Ammon's horn (tissue), 1 donor: ENCODE measurements at regions not wholly inside any gene's neighbourhood (a gene's known extent, or its start where the extent isn't known, plus 50 kb on each side); places are given as distances from the start of the nearest gene placed in this dataset.
A peak's percentile ranks its signal among the peaks of the same experiment; 100 is the strongest.
"Not testable (repeated sequence)": the region's sequence is repeated elsewhere in the genome, so short reads cannot be mapped to it uniquely, and the experiment has no call there.

Source experiments
- DNase-seq: peaks from one replicate; pipeline ENCODE4 v3.0.0-alpha.2; 2016; ENCODE audit warnings: low spot score

DNA sequence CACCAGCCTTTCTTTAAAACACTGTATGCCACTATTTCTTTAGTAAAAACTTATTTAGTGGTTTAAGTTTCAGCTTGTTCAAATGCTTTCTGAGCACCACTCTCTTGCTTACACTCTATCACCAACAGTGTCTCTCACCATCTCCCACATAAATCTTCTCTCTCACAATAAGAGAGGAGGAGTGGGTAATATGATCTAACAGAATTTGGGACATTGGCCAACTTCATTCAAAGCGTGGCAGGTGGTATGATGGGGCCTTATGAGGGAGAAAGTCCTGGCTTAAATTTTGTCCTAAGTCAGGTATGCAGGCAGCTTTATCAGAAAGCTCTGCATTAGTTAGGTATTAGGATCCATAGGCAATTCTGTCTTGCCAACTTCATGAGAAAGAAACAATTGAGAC is 1132.5 kb downstream of the TUSC7 start:
- no peak for DNase-seq

GRCh38 chr3:117843356-117843755 is 1133.8 kb downstream of the TUSC7 start:
- no peak for DNase-seq

DNA sequence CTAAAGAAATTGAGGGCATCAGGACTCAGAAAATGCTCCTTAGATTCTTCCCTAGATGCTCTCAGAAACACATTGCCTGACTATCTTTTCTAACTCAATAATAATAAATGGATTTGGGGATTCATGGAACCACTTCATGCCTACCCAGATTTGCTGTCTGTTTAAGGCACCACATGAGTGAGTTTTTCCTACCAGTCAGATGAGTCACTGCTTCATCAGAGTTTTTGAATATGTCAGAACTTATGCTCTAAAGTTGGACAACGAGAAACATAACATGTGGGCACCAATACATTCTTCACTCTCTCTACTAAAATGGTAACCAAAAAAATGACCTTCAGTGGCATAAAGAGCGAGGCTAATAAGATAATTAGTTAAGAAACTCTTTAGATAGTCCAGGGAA is 1135.1 kb downstream of the TUSC7 start:
- DNase-seq: no peak

DNA sequence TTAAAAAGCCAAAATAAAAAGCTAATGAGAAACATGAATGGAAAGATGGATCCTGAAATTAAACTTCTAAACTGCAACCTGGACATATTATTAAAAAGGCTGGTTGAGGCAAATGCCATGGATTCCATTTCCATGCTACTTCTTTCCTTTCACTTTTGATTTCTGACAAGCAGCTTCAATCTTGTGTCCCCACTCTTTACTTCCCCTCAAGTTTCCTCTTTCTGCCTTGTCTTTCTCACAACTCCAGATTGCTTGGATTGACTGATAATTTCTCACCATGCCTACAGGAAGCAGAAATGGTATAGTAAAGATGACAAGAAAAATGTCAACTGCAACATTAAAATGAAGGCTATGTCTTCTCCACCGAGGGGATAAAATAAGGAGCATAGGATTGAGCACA is 1136.7 kb downstream of the TUSC7 start:
- DNase-seq: no peak

GRCh38 chr3:117848606-117849005 is 1139.0 kb downstream of the TUSC7 start:
- no peak for DNase-seq

DNA sequence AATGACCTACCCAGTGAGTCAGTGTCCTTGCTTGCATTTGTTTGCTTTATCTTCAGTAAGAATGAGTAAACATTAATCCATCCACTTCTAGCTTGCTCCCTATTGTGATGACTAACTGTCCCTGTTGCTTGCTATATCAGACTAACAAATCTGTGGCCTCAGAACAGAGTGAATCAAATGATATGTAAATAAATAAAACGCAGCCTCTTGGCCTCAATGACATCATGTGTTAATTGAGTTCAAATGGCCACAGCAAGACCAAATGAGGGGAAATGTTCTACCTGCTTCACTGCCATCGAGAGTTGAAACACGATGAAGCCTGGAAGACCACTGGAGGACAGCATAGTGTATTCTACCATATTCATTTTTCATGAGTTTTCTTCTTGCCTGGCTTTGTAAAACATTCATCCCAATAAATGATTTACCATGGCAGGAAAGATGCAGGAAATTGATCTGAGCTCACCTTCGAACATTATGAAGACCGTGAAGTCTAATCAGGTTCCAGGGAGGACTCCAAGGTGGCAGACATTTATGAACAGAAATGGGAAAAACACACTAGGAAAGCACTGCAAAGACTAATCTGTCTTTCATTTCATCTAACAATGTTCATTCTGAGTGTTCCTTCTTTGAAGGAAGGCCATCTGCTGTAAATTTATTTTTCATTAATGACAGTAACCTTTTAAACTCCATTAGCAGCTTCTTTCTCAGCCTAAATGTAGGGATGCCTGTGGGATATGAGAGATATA is 1144.5 kb downstream of the TUSC7 start:
- DNase-seq: no peak

DNA sequence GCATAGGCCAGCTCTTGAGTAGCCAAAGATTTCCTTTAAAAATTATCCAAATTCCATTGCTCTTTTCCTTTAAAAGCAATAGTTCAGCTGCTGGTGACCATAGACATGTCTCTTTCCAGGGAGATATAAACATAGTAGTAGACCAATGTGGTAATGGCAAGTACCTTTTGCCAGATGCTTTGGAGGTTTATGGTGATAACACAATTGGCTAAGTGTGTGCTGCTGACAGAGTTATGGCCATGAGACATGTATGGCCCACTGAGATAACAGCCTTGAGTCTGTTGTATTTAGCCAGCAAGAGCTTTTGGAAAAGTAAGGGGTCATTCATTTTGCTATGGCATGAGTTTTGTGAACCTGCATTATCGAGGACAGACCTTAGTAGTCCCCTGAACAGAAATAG is 1146.8 kb downstream of the TUSC7 start:
- no peak for DNase-seq

GRCh38 chr3:117863146-117863545 is 1153.6 kb downstream of the TUSC7 start:
- no peak for DNase-seq

DNA sequence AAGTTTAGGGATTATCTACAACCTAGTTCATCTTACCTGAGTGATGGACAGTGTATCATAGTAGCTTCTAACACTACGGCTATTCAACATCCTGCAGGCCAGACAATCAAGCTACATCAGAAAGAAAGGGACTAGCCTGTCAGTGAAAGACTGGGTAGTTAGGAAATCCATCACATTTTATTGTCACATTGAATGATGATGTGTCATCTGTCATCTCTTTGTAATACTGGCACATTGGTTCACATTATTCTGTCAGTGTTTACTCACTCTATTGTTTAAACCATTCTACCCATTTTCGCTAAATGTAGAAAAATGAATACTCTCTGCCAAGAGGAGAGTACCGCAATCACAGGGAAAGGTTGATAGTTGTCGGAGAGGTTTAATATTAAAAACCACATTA is 1155.8 kb downstream of the TUSC7 start:
- no peak for DNase-seq

DNA sequence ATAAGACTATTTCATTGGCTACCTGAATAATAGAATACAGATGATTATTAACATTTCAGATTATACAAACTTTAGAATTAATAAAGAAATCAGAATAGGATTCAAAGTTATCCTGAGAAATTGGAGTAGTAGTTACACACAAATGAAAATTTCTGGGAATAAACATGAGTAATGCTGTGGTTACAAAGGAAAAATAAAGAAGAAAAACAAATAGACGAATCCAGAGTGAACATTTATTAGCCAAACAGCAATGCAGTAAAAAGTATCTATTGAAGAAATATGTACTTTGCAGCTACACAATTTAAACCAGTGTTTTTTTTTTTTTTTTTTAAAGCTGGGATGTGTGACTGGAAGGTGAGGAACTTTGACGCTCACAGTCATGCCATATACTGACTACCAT is 1159.2 kb downstream of the TUSC7 start:
- DNase-seq: no peak

DNA sequence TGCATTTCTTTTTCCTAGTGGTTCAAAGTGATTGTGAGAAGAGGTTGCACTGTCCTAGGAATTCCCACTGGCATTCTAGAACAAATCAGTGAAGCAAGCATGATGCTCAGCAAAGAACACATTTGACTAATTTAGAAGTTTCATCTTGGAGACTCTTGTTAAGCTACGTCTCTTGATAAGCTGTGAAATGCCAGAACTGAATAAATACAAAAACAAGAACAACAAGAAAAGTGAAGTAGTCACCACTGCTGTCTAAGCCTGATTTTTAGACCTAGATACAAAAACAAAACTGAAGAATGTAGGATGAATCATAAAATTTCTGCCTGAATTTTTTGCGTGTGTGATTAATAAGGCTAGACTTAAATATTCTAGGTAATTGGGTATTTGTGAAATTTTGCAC is 1162.4 kb downstream of the TUSC7 start:
- no peak for DNase-seq

- DNase-seq: not testable (repeated sequence)
These were observed 1161.9 kb downstream of the IGSF11 start for GRCh38 chr3:117872594-117873248.

DNA sequence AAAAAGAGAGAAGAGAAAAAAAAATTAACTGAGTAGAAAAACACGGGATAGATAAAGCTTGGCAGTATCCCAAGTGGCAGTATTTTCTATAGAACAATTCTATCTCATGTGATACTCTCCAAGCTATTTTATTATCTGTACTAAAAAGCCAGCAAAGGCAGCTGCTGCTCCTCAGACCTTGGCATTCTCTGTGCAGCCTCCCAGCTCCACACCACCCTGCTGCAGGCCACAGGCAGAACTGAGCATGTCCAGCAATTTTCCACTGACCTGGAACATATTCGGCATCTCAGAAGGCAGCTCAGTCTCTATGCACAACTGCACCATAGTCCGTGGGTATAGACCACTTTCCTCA is 1161.4 kb downstream of the IGSF11 start:
- peak; percentile 36 for DNase-seq

GRCh38 chr3:117874028-117874690 is 1160.5 kb downstream of the IGSF11 start:
- no peak for DNase-seq

GRCh38 chr3:117874904-117875874 is 1159.5 kb downstream of the IGSF11 start:
- DNase-seq: no peak

DNA sequence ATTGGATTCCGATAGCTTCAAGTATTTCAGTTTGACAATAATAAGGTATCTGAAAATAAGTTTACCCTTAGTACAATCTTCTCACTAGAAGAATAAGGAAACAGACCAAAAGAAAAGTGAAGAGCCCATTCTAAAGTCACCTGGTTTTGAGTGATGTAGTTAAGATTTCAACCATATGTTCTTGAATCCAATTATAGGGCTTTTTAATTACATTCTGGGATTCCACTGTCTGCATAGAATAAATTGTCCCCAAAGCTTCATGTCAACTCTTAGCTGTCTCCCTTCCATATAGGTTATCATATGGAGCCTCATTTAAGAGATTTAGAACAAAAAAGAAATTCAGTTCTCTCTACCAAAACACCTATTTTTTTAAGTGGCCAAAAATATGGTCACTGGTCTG is 1158.8 kb downstream of the IGSF11 start:
- DNase-seq: no peak

DNA sequence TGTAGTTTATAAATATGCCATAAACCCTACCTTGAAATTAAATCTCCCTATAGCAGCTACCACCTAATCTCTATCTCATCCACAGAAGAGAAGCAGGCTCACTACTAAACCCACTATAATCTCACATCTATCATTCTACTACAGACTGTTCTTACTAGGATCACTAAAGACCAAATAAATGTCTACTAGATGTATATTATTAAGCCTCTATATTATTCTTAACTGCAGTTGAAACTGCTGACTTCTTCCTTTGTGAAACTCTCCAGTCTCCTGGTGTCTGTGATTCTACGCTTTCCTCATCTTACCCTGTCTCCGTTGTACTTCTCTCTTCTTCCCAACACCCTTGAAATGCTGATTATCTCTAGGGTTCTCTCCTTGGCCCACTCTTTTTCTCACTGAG is 1154.0 kb downstream of the IGSF11 start:
- no peak for DNase-seq

- DNase-seq: no peak
These were observed 1153.4 kb downstream of the IGSF11 start for GRCh38 chr3:117881210-117881609.

DNA sequence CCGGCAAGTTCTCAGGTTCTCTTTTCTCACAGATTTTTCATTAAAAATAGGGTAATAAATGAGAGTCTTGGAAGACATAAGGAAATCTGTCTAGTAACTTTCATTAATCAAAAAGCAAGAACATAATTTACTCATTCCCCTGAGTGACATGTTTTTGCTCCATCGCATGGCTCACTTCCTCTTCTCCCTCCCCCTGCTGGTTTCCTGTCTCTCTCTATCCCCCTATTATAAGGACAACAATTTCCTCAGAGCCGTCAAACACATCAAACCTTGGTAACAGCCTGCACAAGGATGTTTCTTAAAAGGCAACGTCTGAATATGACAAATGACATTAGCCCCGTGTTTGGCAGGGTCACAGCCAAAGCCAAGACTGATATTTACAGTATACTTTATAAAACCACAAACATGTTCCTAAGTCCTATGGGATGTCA is 1149.6 kb downstream of the IGSF11 start:
- peak; percentile 29 for DNase-seq

DNA sequence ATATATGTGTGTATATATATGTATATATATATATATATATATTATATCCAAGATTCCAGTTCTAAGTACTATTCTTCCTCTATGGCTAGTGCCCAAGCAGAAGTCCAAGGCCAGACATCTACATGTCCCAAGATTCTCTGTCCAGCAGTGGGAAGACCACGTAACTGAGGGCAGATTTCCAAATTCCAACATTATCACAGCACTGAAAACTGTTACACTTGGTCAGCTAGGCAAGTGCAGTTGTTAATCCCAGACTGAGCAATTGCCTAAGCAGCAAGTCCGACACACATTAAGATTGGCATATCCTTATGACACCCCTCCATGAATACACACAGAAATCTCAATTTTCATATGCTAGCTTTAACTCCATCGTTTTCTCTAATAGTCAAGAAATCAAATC is 1148.5 kb downstream of the IGSF11 start:
- no peak for DNase-seq

GRCh38 chr3:117887031-117887430 is 1147.6 kb downstream of the IGSF11 start:
- no peak for DNase-seq

DNA sequence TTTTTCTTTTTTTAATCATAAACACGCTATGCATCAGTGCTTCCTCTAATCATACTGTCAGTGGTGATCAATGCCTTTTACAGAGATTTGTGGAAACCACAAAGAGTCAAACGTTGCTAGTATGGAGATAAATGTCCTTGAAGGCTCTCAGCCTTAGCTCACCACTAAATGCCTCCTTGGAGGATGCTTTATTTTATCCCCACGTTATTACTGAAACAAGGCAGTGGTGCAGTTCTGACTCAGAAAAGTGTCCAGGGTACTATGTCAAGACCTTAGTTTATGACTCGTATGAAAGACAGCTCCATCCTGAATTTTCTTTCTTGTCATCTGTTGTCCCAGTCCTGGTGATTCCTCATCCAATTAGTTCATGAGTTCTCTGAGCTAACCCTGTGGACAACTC is 1146.7 kb downstream of the IGSF11 start:
- no peak for DNase-seq
